ENCODE measurements at regions not wholly inside any gene's neighbourhood (a gene's known extent, or its start where the extent isn't known, plus 50 kb on each side); places are given as distances from the start of the nearest gene placed in this dataset.

GRCh38 chr7:124106575-124106974, 73.7 kb upstream of the TMEM229A start:
- Histone ChIP-seq H2AFZ (ENCODE audit: low read length) (no peak overlapping the region), H4K8ac (replicated peaks; ENCODE audit: insufficient read length, low read depth, low read length) (no peak overlapping the region), H3K23me2 (ENCODE audit: insufficient read length, low read depth, low read length, poor library complexity, severe bottlenecking) (no peaks in the 10 kb centered on the region), H3K18ac (ENCODE audit: insufficient read length, low read depth, low read length) (no peak overlapping the region), H3T11ph (ENCODE audit: low read length) (no peak overlapping the region), H3K79me1 (ENCODE audit: insufficient read depth, low read depth, low read length, poor library complexity, severe bottlenecking) (no peaks in the 10 kb centered on the region), H2BK12ac (ENCODE audit: insufficient read length, low read depth, low read length) (no peak overlapping the region), H2BK20ac (ENCODE audit: low read depth, low read length, poor library complexity, severe bottlenecking) (no peak overlapping the region), H2BK5ac (ENCODE audit: insufficient read length, low read length) (no peak overlapping the region), H2BK15ac (ENCODE audit: low read depth, low read length) (no peak overlapping the region), H3K9me3 (ENCODE audit: control insufficient read depth, low read depth, low read length) (no peaks in the 10 kb centered on the region), H2BK120ac (ENCODE audit: low read depth, low read length, poor library complexity, severe bottlenecking) (no peak overlapping the region), H3K4me1 (ENCODE audit: insufficient read depth, low read length) (no peaks in the 10 kb centered on the region), H3K27ac (ENCODE audit: insufficient read length, low read depth, low read length) (no peak overlapping the region), H3K4ac (ENCODE audit: low read depth, low read length) (no peak overlapping the region), H3K27me3 (ENCODE audit: insufficient read depth, low read length) (no peaks in the 10 kb centered on the region), H4K20me1 (ENCODE audit: control insufficient read depth, insufficient read depth, insufficient read length) (no peaks in the 10 kb centered on the region), H3K79me2 (ENCODE audit: insufficient read depth, low read length) (no peaks in the 10 kb centered on the region), H3K56ac (ENCODE audit: insufficient read length, low read depth, low read length) (no peak overlapping the region), H3K9ac (ENCODE audit: extremely low read depth, insufficient read length, low read length) (no peak overlapping the region), H4K91ac (ENCODE audit: insufficient read length, low read depth, low read length) (no peak overlapping the region), H3K14ac (ENCODE audit: insufficient read depth, low read length) (no peak overlapping the region), H4K5ac (ENCODE audit: insufficient read length, low read depth, low read length) (no peak overlapping the region), H3K4me2 (ENCODE audit: insufficient read depth, insufficient read length, low read length) (no peak overlapping the region), H3K23ac (ENCODE audit: insufficient read length, low read depth, low read length) (no peak overlapping the region), H2AK5ac (ENCODE audit: insufficient read length, low read length) (no peak overlapping the region)
- H3K27me3 Mint-ChIP-seq (ENCODE audit: low read depth) = no peaks in the 10 kb centered on the region
- peaks cover 8 to 21% (median 10%) of the 10 kb centered on the region in 3 experiments for H3K36me3 Mint-ChIP-seq (ENCODE audit: insufficient read depth in 1 of 3, low read depth in 3 of 3)
- no peaks in the 10 kb centered on the region for H3K4me1 Mint-ChIP-seq
- H3K9me3 Mint-ChIP-seq = peaks cover 14 to 20% of the 10 kb centered on the region in 2 experiments
- TF ChIP-seq, protein P1, sequence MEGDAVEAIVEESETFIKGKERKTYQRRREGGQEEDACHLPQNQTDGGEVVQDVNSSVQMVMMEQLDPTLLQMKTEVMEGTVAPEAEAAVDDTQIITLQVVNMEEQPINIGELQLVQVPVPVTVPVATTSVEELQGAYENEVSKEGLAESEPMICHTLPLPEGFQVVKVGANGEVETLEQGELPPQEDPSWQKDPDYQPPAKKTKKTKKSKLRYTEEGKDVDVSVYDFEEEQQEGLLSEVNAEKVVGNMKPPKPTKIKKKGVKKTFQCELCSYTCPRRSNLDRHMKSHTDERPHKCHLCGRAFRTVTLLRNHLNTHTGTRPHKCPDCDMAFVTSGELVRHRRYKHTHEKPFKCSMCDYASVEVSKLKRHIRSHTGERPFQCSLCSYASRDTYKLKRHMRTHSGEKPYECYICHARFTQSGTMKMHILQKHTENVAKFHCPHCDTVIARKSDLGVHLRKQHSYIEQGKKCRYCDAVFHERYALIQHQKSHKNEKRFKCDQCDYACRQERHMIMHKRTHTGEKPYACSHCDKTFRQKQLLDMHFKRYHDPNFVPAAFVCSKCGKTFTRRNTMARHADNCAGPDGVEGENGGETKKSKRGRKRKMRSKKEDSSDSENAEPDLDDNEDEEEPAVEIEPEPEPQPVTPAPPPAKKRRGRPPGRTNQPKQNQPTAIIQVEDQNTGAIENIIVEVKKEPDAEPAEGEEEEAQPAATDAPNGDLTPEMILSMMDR (conservative IDR thresholded peaks at IDR 0.05) = no peak
- no CpG with 5 or more reads among the region's 2 CpGs for WGBS (ENCODE audit: extremely low coverage, insufficient read length, low lambda C conversion rate)
- no peak overlapping the region for H3K4me3 Mint-ChIP-seq
- H3K27ac Mint-ChIP-seq = no peak overlapping the region
- DNase-seq = no peak

Measured in H9 (cell line).